SU-DHL-6 (cell line): ENCODE measurements at regions not wholly inside any gene's neighbourhood (a gene's known extent, or its start where the extent isn't known, plus 50 kb on each side); places are given as distances from the start of the nearest gene placed in this dataset.
"Not testable (repeated sequence)": the region's sequence is repeated elsewhere in the genome, so short reads cannot be mapped to it uniquely, and the experiment has no call there.

ENCODE experiments used
- H2AFZ ChIP-seq: fragments of 200-600 bp; sonication (generic); 2 replicates; pipeline ENCODE4 v1.6.1; 2014; ENCODE audit warnings: low read depth, mild to moderate bottlenecking, moderate library complexity, mixed read lengths, antibody characterized with exemption, low read length; ENCODE audit not compliant: severe bottlenecking
- H3F3A ChIP-seq: fragments of 200-600 bp; shearing (Covaris generic); 2 replicates; pipeline ENCODE4 v1.6.0; 2016; ENCODE audit warnings: antibody characterized with exemption, mild to moderate bottlenecking; ENCODE audit not compliant: insufficient read depth
- H3K27ac ChIP-seq: fragments of 200-600 bp; sonication (generic); 2 replicates; pipeline ENCODE4 v1.5.1; 2016; ENCODE audit warnings: low read depth, mild to moderate bottlenecking, low read length, moderate library complexity, mixed read lengths
- H3K27me3 ChIP-seq: fragments of 200-600 bp; sonication (generic), shearing (Covaris generic); 2 replicates; pipeline ENCODE4 v1.6.0; 2014; ENCODE audit warnings: mild to moderate bottlenecking, low read length
- H3K36me3 ChIP-seq: fragments of 200-600 bp; sonication (generic); 2 replicates; pipeline ENCODE4 v1.6.1; 2014; ENCODE audit warnings: mild to moderate bottlenecking, low read length, mixed read lengths
- H3K4me2 ChIP-seq: fragments of 300-600, 200-600 bp; shearing (Covaris generic), sonication (generic); 2 replicates; pipeline ENCODE4 v1.6.0; 2014; ENCODE audit warnings: low read length, low read depth, mild to moderate bottlenecking; ENCODE audit not compliant: poor library complexity, severe bottlenecking
- H3K4me3 ChIP-seq: fragments of 200-600 bp; sonication (generic); 2 replicates; pipeline ENCODE4 v1.5.1; 2014; ENCODE audit warnings: antibody characterized with exemption, low read length, mild to moderate bottlenecking, mixed read lengths; ENCODE audit not compliant: insufficient read depth, poor library complexity, severe bottlenecking
- H3K79me2 ChIP-seq: fragments of 200-600 bp; sonication (generic); 2 replicates; pipeline ENCODE4 v1.6.1; 2014; ENCODE audit warnings: mild to moderate bottlenecking, low read length, moderate library complexity; ENCODE audit not compliant: insufficient read depth
- H3K9ac ChIP-seq: fragments of 200-600 bp; sonication (generic); 2 replicates; pipeline ENCODE4 v1.7.0; 2014; ENCODE audit warnings: mild to moderate bottlenecking, low read length
- H3K9me2 ChIP-seq: fragments of 200-600 bp; sonication (generic); replicated peaks from 2 replicates; pipeline ENCODE4 v1.6.1; 2014; ENCODE audit warnings: low read length; ENCODE audit not compliant: insufficient read depth
- H3K9me3 ChIP-seq: fragments of 200-600 bp; sonication (generic); 2 replicates; pipeline ENCODE4 v1.6.1; 2014; ENCODE audit warnings: low read length, mixed read lengths; ENCODE audit not compliant: insufficient read depth
- H4K20me1 ChIP-seq: fragments of 200-600 bp; sonication (generic); 2 replicates; pipeline ENCODE4 v1.6.1; 2014; ENCODE audit warnings: low read depth, mild to moderate bottlenecking, antibody characterized with exemption, low read length, moderate library complexity, mixed read lengths
- CTCF ChIP-seq: fragments of 200-600 bp; sonication (generic); IDR thresholded peaks from one replicate; pipeline ENCODE4 v1.5.1; 2017; ENCODE audit warnings: antibody characterized with exemption, mild to moderate bottlenecking, low read length, moderate library complexity; ENCODE audit not compliant: insufficient read depth, poor library complexity, severe bottlenecking
- EZH2phosphoT487 ChIP-seq: fragments of 200-600 bp; sonication (generic), shearing (Covaris generic); conservative IDR thresholded peaks from 2 replicates; pipeline ENCODE4 v1.6.1; 2018; ENCODE audit warnings: mild to moderate bottlenecking, antibody characterized with exemption, low read length, moderate library complexity, mixed read lengths

- no peaks in the 10 kb centered on the region for H3K27me3 ChIP-seq
- no peaks in the 10 kb centered on the region for H4K20me1 ChIP-seq
- H3F3A ChIP-seq = no peaks in the 10 kb centered on the region
- H3K4me3 ChIP-seq = no peak overlapping the region
- H3K9ac ChIP-seq = no peak overlapping the region
- no peaks in the 10 kb centered on the region for H3K9me2 ChIP-seq
- no peaks in the 10 kb centered on the region for H3K9me3 ChIP-seq
- no peak overlapping the region for H3K4me2 ChIP-seq
- H2AFZ ChIP-seq = no peak overlapping the region
- no peak overlapping the region for H3K27ac ChIP-seq
- TF ChIP-seq EZH2phosphoT487 (no peak), CTCF (no peak)
- no peaks in the 10 kb centered on the region for H3K79me2 ChIP-seq
- H3K36me3 ChIP-seq = no peaks in the 10 kb centered on the region
These were observed 645.5 kb downstream of the ANKRD50 start for GRCh38 chr4:124067046-124067445.

DNA sequence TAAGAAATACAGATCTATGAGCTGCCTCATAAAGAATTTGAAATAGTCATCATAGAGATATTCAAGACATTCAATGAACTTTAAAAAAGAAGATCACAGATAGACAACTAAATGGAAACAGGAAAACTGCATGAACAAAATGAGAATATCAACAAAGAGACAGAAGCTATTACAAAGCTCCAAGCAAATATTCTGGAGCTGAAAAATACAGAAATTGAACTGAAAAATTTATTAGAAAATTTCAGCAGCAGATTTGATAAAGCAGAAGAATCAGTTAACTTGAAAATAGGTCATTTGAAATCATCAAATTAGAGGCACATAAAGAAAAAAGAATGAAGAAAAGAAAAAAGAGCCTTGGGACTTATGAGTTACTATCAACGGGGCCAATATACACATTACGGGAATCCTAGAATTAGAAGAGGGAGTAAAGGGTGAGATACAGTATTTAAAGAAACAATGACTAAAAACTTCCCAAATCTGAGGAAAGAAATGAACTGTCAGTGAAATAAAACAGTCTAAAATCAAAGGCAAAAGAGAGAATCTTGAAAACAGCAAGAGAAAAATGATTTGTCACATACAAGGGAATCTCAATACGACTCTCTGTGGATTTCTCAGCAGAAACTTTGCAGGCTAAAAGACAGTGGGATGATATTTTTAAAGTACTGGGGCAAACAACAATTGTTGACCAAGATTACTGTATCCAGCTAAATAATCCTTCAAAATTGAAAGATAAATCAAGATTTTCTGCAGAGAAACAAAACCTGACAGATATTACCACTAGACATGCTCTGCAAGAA is 641.6 kb downstream of the ANKRD50 start:
- no peak overlapping the region for H3K4me3 ChIP-seq
- no peak overlapping the region for H3K9ac ChIP-seq
- no peak overlapping the region for H2AFZ ChIP-seq
- H3K9me2 ChIP-seq = no peaks in the 10 kb centered on the region
- H3K27ac ChIP-seq = no peak overlapping the region
- H4K20me1 ChIP-seq = no peaks in the 10 kb centered on the region
- TF ChIP-seq EZH2phosphoT487 (no peak), CTCF (no peak)
- no peak overlapping the region for H3K4me2 ChIP-seq
- no peaks in the 10 kb centered on the region for H3K9me3 ChIP-seq
- no peaks in the 10 kb centered on the region for H3K79me2 ChIP-seq
- H3K27me3 ChIP-seq = no peaks in the 10 kb centered on the region
- no peaks in the 10 kb centered on the region for H3K36me3 ChIP-seq
- H3F3A ChIP-seq = no peaks in the 10 kb centered on the region

DNA sequence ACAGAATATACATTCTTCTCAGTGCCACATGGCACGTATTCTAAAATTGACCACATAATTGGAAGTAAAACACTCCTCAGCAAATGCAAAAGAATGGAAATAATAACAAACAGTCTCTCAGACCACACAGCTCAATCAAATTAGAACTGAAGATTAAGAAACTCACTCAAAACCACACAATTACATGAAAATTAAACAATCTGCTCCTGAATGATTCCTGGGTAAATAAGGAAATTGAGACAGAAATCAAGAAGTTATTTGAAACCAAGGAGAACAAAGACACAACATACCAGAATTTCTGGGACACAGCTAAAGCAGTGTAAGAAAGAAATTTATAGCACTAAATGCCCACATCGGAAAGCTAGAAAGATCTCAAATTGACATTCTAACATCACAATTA is 637.3 kb downstream of the ANKRD50 start:
- not testable (repeated sequence) for H3K36me3 ChIP-seq, H3K4me3 ChIP-seq, H3K27ac ChIP-seq, H3K4me2 ChIP-seq, H3K9ac ChIP-seq, H3K9me3 ChIP-seq, H3K27me3 ChIP-seq, H3K79me2 ChIP-seq, H3K9me2 ChIP-seq, H4K20me1 ChIP-seq, H3F3A ChIP-seq, H2AFZ ChIP-seq

GRCh38 chr4:124079174-124079780 is 633.3 kb downstream of the ANKRD50 start:
- Histone ChIP-seq H3K9ac (no peak overlapping the region), H3F3A (no peaks in the 10 kb centered on the region), H2AFZ (no peak overlapping the region), H3K9me2 (no peaks in the 10 kb centered on the region), H3K27ac (no peak overlapping the region), H3K4me2 (no peak overlapping the region), H3K4me3 (no peak overlapping the region), H3K27me3 (no peaks in the 10 kb centered on the region), H3K36me3 (no peaks in the 10 kb centered on the region), H4K20me1 (no peaks in the 10 kb centered on the region), H3K9me3 (no peaks in the 10 kb centered on the region), H3K79me2 (no peaks in the 10 kb centered on the region)
- TF ChIP-seq CTCF = no peak
